GM12872 (cell line): ENCODE measurements at regions not wholly inside any gene's neighbourhood (a gene's known extent, or its start where the extent isn't known, plus 50 kb on each side); places are given as distances from the start of the nearest gene placed in this dataset.

Experiments
- CTCF ChIP-seq: IDR thresholded peaks from 3 replicates; pipeline ENCODE4 v1.5.1; 2011; ENCODE audit warnings: low read depth, mild to moderate bottlenecking, low read length, moderate library complexity; ENCODE audit not compliant: insufficient read depth

GRCh38 chr3:177726807-177727206, 529.5 kb upstream of the TBL1XR1 start:
- TF ChIP-seq CTCF, result no peak

GRCh38 chr3:177729956-177730681, 532.8 kb upstream of the TBL1XR1 start:
- no peak for TF ChIP-seq CTCF

GRCh38 chr3:177730814-177731213, 533.5 kb upstream of the TBL1XR1 start:
- no peak for TF ChIP-seq CTCF

GRCh38 chr3:177731644-177732268, 534.5 kb upstream of the TBL1XR1 start:
- no peak for TF ChIP-seq CTCF

GRCh38 chr3:177733233-177733632, 536.0 kb upstream of the TBL1XR1 start:
- no peak for TF ChIP-seq CTCF

- TF ChIP-seq CTCF, result no peak
Measured at GRCh38 chr3:177733936-177734335, 536.7 kb upstream of the TBL1XR1 start.

- TF ChIP-seq CTCF, result no peak
Measured at GRCh38 chr3:177735431-177735830, 538.1 kb upstream of the TBL1XR1 start.
